ENCODE measurements at regions not wholly inside any gene's neighbourhood (a gene's known extent, or its start where the extent isn't known, plus 50 kb on each side); places are given as distances from the start of the nearest gene placed in this dataset.
"Not testable (repeated sequence)": the region's sequence is repeated elsewhere in the genome, so short reads cannot be mapped to it uniquely, and the experiment has no call there.

- no peak for DNase-seq
Observed at GRCh38 chr22:47872761-47873535, 1110.5 kb downstream of the TBC1D22A start.

GRCh38 chr22:47865626-47866025, 1103.2 kb downstream of the TBC1D22A start:
- no peak for DNase-seq

DNA sequence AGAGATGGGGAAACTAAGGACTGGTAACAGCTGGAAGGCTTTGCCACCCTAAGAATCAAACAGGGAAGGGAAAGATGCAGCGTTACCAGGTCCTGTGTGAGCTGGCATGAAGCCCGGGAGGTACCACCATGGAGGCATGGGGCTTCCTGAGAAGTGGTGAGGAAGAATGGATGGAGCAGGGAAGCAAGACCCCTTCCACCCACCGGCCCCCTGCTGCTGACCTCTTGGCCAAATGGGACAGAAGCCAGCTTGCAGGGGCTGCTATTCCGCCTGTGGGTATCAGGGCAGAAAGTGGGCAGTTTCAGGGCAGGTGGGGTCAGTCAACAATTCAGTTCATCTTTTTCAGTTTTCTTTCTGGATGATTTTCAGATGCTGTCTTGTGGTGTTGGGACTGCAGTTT, 1099.9 kb downstream of the TBC1D22A start:
- no peak for DNase-seq

- not testable (repeated sequence) for DNase-seq
Observed at GRCh38 chr22:47860907-47861306, 1098.5 kb downstream of the TBC1D22A start.

DNA sequence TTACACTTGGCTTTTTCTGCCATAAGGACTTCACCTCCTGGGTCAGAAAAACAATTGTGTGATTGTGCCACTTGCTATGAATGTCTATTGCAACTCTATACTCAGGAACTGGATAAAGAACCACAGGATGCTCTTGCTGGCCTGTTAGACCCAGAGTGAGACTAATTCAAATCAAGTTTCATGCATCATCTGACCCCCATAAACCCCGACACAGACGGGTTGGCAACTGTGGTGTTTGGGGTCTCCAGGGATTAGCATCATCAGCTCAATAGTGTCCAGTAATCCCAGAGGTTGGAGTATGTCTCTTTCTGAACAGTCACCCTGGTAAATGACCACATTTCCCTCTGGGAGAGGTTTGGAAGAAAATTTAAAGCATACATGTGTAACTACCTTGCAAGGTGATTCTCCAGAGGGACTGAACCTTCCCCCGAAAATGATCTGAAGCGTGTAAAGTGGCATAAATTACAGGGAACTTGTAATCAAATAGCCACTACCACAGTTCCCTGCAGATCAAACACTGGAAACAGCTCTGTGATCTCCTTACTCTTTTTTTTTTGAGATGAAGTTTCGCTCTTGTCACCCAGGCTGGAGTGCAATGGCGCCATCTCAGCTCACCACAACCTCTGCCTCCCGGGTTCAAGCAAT, 1097.6 kb downstream of the TBC1D22A start:
- DNase-seq: no peak

DNA sequence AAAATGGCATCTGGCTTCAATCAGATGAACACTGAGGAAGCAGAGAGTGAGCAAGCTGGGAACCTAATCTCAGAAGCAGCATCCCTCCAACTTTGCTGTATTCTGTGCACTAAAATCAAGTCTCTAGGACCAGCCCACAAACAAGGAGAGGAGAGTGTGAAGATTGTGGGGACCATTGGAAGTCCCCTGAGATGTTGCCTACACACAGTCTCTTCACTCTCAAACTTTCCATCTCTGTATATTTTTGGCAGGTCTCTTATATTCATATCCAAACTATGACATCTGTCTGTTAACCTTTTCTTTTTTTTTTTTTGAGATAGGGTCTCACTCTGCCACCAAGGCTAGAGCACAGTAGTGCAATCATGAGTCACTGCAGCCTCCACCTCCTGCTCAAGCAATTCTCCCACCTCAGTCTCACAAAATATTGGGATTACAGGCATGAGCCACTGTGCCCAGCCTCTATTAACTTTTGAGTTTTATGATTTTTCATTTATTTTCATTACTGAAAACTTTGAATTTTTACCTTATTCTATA, 1096.4 kb downstream of the TBC1D22A start:
- DNase-seq: no peak

- DNase-seq: no peak
Observed at GRCh38 chr22:47854680-47855079, 1092.2 kb downstream of the TBC1D22A start.

GRCh38 chr22:47854251-47854650, 1091.8 kb downstream of the TBC1D22A start:
- no peak for DNase-seq

GRCh38 chr22:47853750-47854149, 1091.3 kb downstream of the TBC1D22A start:
- DNase-seq: no peak

DNA sequence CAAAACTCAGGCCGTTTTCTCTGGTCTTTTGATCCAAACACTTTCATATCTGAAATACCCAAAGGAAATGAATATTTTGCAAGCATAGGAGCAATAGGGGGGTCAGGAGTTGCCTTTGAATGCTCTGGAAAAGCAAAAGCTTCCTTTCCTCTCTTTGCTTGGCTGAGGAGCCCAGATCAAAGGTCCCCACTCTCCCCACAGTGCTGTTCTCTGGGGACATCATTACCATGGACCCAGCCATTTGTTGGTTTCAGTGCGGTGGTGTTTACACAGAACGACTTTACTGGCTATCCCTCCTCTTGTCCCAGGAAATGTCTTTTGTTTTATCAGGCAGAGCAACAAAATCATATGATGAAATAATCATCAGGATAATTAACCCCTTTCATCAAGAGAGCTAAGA, 1089.1 kb downstream of the TBC1D22A start:
- DNase-seq: no peak

DNA sequence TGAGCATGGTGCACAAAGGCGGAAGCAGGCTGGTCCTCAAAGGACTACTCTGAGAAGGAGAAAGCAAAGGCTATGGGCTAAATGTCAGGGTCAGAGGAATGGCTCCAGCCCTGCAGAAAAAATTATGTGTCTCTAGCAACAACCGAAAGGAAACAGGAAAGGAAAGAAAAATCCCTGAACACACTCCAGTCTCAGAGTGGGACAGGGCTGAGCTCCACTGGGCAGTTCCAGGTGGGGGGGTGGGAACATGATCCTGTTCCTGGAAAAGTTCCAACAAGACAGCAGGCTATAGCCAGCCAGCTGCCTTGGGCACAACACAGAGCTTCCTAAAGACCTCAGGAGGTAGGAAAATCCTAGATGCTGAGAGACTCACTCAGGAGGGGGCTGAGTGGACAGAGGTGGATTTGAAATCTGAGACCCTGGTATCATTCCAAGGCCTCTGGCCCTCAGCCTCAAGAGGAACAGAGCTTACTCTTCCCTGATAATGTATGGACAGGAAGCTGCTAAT, 1088.2 kb downstream of the TBC1D22A start:
- no peak for DNase-seq

DNA sequence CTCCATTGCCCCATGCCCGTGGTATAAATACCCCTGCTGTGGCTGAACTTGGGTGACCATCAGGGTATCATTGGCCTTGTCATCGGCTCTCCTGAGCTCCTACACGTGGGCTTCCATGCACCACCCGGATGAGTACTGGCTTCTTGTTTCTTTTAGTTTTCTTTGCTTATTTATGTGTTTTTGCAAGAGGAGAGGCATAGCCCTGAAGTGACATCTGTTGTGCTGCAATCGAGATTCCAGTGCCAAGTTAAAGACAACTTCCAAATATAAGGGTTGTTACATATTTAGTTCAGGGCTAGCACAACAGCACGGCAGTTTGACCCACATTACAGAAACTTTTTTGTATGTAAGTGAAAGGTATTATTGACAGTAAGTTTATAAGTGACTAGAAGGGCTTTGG, 1087.1 kb downstream of the TBC1D22A start:
- no peak for DNase-seq

DNA sequence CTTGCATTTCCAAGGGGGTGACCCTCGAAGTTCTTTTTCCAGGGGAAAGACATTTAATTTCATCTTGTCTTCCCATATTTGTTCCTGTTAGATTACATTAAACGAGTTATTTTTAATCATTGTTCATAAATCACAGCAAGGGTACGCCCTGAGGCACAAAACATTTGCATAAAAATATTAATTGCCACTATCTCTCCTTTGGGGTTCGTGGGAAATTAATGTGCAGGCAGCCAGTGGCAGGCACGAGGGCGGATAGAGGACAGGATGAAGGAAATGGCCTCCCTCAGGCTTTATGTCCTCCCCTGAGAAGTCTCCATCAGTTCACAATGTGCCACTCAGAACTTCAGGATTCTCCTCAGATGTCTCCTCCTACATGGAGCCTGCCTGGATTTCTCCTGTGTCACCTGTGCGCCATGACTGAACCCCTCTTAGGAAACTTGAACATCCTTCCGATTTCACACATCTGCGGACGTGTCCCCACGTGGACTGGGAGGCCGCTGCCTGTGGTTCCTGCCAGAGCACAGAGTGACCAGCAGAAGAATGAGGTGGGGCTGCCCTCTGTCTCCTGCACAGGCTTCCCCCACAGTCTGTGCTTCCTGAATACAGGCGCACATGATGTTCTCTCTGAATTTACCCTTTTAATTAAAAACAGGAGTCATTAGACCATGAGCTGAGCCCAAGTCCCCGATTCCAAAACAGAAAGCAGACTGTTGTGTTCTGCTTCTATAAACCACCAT, 1085.9 kb downstream of the TBC1D22A start:
- no peak for DNase-seq

DNA sequence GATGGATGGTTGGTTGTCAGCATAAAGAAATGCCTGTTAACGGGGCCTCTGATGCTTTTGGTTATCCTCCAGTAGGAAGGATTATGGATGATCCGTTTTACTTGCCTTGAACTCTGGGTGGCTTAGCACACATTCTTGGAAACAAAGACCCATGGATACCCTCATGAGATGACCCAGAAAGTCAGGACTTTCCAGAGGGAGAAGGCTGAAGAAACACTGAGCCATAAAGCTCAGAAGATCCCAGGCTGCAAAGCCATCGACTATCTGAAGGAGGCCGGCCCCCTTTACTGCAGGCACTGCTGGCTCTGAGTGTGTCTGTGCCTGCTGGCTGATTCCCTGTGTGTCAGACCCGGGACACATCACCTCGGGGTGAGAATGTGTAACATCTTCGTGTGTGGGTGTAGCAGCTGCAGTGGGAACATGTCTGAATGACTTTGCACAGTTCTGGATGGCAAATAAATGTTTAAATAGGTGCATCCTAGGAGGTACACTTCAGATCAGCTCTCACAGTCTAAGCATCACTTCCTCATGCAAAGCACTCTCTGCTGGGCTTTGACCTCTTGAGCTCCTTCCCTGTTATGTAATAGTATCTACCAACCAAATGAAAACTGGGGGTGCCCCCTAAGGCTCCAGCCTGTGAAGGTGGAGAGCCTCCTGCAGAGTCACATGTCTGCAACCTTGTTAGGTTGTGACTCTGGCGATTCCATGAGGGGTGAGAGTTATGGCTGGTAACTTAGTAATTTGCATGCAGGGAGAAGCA, 1084.9 kb downstream of the TBC1D22A start:
- DNase-seq: peak in 29 of 56 donors; percentile 2 to 72 (median 23)

GRCh38 chr22:47846206-47846605, 1083.8 kb downstream of the TBC1D22A start:
- DNase-seq: no peak

DNA sequence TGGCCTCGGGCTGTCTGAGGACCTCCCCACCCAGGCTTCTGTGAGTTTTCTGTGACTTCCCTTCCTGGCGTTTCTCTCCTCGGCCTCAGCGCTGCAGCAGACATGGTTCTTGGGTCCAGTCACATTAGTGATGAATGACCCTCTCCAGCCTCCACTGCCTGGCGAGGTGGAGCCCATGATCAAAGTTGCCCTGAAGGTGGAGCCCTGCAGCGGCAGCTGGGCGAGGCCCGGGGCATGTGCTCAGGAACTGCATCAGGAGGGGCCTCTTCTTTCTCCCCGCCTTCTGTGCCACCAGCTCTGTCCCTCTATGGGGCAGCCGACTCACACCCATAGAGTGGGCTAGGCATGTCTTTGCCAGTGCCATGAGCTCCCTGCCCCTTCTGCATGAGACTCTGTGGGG, 1079.7 kb downstream of the TBC1D22A start:
- DNase-seq: no peak

DNA sequence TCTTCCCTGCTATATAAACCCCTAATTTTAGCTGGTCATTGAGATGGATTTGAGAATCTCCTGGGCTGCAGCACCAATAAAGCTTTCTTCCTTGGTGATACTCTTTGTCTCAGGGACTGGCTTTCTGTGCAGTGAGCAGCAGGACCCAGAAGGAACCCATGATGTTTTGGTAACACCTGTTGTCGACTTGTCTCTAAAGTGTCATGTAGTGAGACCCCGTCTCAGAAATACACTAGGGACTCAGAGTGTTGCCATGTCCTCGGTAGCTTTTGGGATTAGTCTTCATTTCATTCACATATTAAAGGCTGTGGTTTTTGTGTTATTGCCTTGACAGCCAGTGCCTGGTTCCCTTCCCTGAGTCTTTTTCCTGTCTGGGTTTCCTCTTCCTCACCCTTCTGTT, 1078.7 kb downstream of the TBC1D22A start:
- DNase-seq: no peak

- DNase-seq: no peak
Observed at GRCh38 chr22:47839595-47840227, 1077.3 kb downstream of the TBC1D22A start.

DNA sequence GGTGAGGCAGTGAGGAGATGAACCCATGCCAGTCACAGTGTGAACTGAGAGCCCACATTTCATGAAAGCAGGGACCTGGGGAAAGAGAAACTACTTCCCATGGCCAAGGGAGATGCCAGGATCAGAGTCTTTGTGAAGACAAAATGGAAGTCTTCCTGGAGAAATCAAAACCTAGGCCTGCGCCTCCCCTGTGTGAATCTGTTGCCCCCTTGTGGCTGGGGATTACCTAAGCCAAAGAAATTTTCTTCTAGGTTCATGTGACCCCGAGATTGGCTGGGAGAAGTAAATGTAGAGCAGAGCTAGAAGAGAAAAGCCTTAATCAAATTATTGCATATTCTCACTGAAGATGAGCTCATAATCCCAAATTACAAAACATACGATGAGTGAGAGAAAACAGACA, 1075.3 kb downstream of the TBC1D22A start:
- DNase-seq: no peak

GRCh38 chr22:47836957-47837356, 1074.5 kb downstream of the TBC1D22A start:
- DNase-seq: no peak

DNA sequence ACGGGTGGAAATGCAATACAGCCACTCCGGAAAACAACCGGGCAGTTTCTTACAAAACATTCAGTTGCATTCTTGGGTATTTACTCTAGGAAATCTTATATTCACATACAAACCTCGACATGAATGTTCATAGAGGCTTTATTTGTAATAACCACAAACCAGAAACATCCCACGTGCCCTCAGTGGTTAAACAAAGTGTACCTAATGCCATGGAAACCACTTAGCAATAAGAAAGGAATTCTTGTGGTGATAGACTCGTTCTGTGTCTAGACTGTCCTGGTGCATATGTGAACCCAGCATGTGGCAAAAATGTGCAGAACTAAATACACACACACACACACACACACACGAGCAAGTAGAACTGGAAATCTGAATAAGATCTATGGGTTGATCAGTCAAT, 1073.3 kb downstream of the TBC1D22A start:
- no peak for DNase-seq
